HFFc6 (cell line): ENCODE measurements at regions not wholly inside any gene's neighbourhood (a gene's known extent, or its start where the extent isn't known, plus 50 kb on each side); places are given as distances from the start of the nearest gene placed in this dataset.

Source experiments
- DNase-seq: peaks from one replicate; pipeline ENCODE4 v3.0.0-alpha.2; 2018
- H3K27ac Mint-ChIP-seq: 2 replicates; pipeline ENCODE4 v1.8.0; 2020; ENCODE audit warnings: mild to moderate bottlenecking, mixed read lengths
- H3K27me3 Mint-ChIP-seq: 2 replicates; pipeline ENCODE4 v1.8.0; 2021; ENCODE audit warnings: mild to moderate bottlenecking, moderate library complexity, mixed read lengths; ENCODE audit not compliant: insufficient read depth
- H3K36me3 Mint-ChIP-seq: 2 replicates; pipeline ENCODE4 v1.8.0; 2021; ENCODE audit warnings: low read depth, mixed read lengths
- H3K4me1 Mint-ChIP-seq: 2 replicates; pipeline ENCODE4 v1.8.0; 2020; ENCODE audit warnings: low read depth, mixed read lengths
- H3K4me3 Mint-ChIP-seq: 2 replicates; pipeline ENCODE4 v1.8.0; 2020; ENCODE audit warnings: mild to moderate bottlenecking, moderate library complexity, mixed read lengths
- H3K9me3 Mint-ChIP-seq: 2 replicates; pipeline ENCODE4 v1.8.0; 2020; ENCODE audit warnings: mild to moderate bottlenecking, mixed read lengths
- CTCF ChIP-seq: fragments of 200-600 bp; sonication (generic); IDR thresholded peaks from 2 replicates; pipeline ENCODE4 v1.5.0; 2021; ENCODE audit warnings: antibody characterized with exemption, mild to moderate bottlenecking

- Mint-ChIP-seq H3K4me1 (no peaks in the 10 kb centered on the region), H3K4me3 (no peak overlapping the region), H3K36me3 (no peaks in the 10 kb centered on the region), H3K27me3 (peaks cover 9% of the 10 kb centered on the region), H3K9me3 (peaks cover 21% of the 10 kb centered on the region; the same call in 1 of the 2 replicates), H3K27ac (no peak overlapping the region)
- DNase-seq, result no peak
- TF ChIP-seq CTCF, result no peak
Measured at GRCh38 chr5:167303582-167303981, 987.9 kb upstream of the WWC1 start.

- Mint-ChIP-seq H3K4me1 (no peaks in the 10 kb centered on the region), H3K9me3 (peaks cover 21% of the 10 kb centered on the region; the same call in 1 of the 2 replicates), H3K27ac (no peak overlapping the region), H3K27me3 (peaks cover 8% of the 10 kb centered on the region), H3K4me3 (no peak overlapping the region), H3K36me3 (no peaks in the 10 kb centered on the region)
- DNase-seq, result no peak
- no peak for TF ChIP-seq CTCF
Measured at GRCh38 chr5:167304834-167305469, 986.5 kb upstream of the WWC1 start.

GRCh38 chr5:167305591-167306213 lies 985.7 kb upstream of the WWC1 start:
- DNase-seq, result no peak
- no peak for TF ChIP-seq CTCF
- peaks cover 8% of the 10 kb centered on the region; the same call in 1 of the 2 replicates for H3K27me3 Mint-ChIP-seq
- no peak overlapping the region for H3K4me3 Mint-ChIP-seq
- no peak overlapping the region for H3K27ac Mint-ChIP-seq
- H3K36me3 Mint-ChIP-seq, result no peaks in the 10 kb centered on the region
- no peaks in the 10 kb centered on the region for H3K4me1 Mint-ChIP-seq
- peaks cover 15% of the 10 kb centered on the region; the same call in 1 of the 2 replicates for H3K9me3 Mint-ChIP-seq

- TF ChIP-seq CTCF, result no peak
- H3K27me3 Mint-ChIP-seq, result peaks cover 5% of the 10 kb centered on the region; the same call in 1 of the 2 replicates
- H3K4me1 Mint-ChIP-seq, result no peaks in the 10 kb centered on the region
- H3K36me3 Mint-ChIP-seq, result no peaks in the 10 kb centered on the region
- peaks cover 9% of the 10 kb centered on the region; the same call in 1 of the 2 replicates for H3K9me3 Mint-ChIP-seq
- DNase-seq, result no peak
- H3K4me3 Mint-ChIP-seq, result no peak overlapping the region
- H3K27ac Mint-ChIP-seq, result no peak overlapping the region
Measured at GRCh38 chr5:167307042-167307441, 984.4 kb upstream of the WWC1 start.

- Mint-ChIP-seq H3K36me3 (no peaks in the 10 kb centered on the region), H3K4me3 (no peak overlapping the region), H3K4me1 (no peaks in the 10 kb centered on the region), H3K27ac (no peak overlapping the region), H3K27me3 (peaks cover 2% of the 10 kb centered on the region; the same call in 1 of the 2 replicates), H3K9me3 (no peaks in the 10 kb centered on the region)
- no peak for DNase-seq
- TF ChIP-seq CTCF, result no peak
Measured at GRCh38 chr5:167308466-167308865, 983.0 kb upstream of the WWC1 start.
